HG02938 (cell line): ENCODE measurements at regions not wholly inside any gene's neighbourhood (a gene's known extent, or its start where the extent isn't known, plus 50 kb on each side); places are given as distances from the start of the nearest gene placed in this dataset.

ENCODE experiments used
- ATAC-seq: cut with Tn5 transposase; IDR thresholded peaks from one replicate; pipeline ENCODE4 v1.9.1; 2021; ENCODE audit warnings: mild to moderate bottlenecking, moderate library complexity; ENCODE audit not compliant: unreplicated experiment

- ATAC-seq = no peak
Observed at GRCh38 chr10:120982507-120982906, 131.3 kb downstream of the WDR11 start.

DNA sequence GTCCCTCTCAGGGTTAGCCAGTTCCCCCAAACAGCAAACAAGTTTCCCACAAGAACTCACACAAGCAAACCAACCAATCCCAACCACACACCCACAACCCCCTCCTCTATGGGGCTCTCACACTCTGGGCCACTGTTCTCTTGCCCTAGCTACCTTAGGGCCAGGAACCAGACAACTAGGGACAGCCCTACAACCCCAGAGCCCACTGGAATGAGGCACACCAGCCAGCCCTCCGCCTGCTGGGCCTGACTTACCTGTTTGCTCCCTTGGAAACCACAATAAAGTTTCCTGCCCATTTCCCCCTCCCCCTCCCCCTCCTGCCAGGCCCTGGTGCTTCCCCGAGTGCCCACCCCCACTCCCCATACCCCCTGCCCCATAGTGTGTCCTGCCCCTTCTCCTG, 132.6 kb downstream of the WDR11 start:
- no peak for ATAC-seq

GRCh38 chr10:120984221-120984620, 133.1 kb downstream of the WDR11 start:
- ATAC-seq = no peak

DNA sequence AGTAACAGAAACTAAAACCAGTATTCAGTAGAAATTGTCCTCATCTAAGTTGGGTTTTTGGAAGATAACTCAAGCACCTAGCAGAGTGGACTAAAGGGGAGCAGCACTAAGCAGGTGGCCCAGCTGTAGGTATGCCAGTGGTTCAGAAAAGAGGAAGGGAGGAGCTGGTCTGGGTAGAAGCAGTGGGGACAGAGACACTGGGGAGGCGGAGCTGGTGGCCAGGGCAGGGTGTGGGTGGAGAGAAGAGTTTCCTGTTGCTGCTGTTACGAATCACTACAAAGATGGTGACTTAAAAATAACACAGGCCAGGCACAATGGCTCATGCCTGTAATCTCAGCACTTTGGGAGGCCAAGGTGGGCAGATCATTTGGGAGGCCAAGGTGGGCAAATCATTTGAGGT, 136.2 kb downstream of the WDR11 start:
- no peak for ATAC-seq

- no peak for ATAC-seq
Observed at GRCh38 chr10:120988751-120989150, 137.6 kb downstream of the WDR11 start.

GRCh38 chr10:120989279-120989678, 138.1 kb downstream of the WDR11 start:
- ATAC-seq = no peak

DNA sequence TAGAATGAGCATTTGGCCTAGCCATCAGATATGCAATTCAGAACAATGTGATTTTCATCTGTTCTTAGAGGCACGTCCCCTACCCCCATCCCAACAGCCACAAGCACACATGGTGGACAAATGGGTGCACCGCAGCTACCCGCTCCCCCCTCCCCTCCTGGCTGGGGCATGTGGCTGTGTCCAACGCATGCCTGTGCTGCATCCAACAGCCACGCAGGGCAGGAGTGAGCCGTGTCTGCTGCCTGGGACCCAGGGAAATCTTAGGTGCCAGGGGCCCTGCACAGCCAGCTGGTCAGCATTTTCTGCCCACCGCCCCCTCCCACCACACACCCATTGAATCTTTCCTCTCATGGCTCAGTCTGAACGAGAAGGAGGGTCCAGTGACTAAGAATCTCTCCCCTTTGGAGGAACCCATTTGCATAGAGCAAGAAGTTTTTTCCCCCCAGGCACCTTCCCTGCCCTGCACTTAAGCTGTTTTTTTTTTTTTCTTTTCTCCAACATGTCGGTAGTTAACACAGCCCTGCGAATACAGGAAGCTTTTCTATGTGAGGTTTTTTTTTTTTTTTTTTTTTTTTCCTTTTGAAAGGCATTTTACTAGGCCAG, 138.9 kb downstream of the WDR11 start:
- no peak for ATAC-seq

- no peak for ATAC-seq
Observed at GRCh38 chr10:120990831-120991230, 139.7 kb downstream of the WDR11 start.

DNA sequence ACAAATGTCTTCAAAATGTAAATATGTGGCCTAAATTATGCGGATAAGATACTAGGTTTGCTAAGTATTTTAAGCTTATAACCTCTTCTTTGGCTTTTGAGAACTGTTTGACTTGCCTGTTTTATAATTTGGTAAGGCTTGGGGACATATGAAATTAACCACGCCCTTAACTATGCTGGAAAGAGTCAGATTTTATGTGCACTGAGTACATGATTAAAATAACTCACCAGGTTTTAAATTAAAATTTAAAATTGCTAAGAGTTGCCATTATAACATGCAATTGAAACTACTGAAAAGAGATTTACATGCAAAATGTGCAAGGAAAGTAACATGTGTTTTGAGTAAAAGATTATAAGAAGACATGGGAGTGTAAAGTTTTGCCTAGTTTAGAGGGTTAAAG, 141.9 kb downstream of the WDR11 start:
- ATAC-seq = no peak

DNA sequence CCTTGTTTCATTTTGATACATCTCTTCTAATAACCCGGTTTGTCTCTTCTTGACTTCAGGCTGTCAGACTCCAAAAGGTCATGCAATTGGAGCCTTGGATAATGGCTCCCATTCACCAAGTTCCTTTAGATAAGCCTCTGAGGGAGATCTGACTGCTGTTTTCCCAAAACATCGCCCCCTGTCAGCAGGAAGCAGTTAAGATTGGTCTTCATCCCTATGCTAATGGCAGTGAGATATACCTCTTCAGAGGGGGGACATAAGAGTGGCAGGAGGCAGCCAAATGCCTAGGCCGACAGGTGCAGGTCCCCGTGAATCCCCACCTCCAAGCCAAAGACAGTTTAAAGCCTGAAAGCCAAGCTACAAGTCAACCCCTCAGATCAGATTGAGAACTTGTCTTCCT, 144.6 kb downstream of the WDR11 start:
- no peak for ATAC-seq

- no peak for ATAC-seq
Observed at GRCh38 chr10:120996456-120997034, 145.4 kb downstream of the WDR11 start.

GRCh38 chr10:120997313-120997712, 146.2 kb downstream of the WDR11 start:
- ATAC-seq = no peak

DNA sequence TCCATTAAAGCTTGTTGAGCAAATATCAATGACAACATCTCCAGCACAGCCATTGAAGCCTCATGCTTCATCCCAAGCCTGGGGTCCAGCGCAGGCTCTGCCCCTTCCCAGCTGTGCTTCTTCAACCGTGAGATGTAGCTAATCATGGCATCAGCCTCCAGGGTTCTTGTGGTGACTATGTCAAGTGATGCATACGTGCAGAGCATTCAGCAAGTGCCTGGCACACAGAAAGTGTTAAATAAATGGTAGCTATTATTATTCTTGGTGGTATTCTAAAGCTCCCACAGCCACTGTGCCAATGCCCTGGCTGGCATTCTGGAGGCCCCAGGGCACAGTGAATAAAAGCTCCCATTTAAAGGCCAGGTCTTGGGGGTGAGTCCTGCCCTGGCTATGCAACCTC, 146.6 kb downstream of the WDR11 start:
- no peak for ATAC-seq

DNA sequence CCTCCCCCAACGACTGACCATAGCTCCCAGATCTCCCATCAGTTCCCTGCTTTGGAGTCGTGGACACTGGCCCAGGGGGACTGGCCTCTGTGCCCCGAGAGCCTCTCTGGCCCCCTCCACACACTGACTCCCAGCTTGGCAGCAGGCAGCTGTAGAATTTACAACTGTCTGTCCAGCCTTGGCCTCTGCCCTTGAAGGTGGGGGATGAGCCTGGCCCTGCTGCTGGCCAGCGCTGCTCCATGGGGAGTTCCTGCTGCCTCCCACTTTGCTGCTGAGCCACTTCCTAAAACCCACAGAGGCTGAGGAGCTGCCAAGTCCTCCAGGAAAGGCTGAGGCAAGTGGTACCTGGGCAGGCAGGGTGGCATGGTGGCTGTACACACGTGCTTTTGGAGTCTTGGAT, 147.1 kb downstream of the WDR11 start:
- ATAC-seq = no peak

- ATAC-seq = no peak
Observed at GRCh38 chr10:120998782-120999285, 147.7 kb downstream of the WDR11 start.

DNA sequence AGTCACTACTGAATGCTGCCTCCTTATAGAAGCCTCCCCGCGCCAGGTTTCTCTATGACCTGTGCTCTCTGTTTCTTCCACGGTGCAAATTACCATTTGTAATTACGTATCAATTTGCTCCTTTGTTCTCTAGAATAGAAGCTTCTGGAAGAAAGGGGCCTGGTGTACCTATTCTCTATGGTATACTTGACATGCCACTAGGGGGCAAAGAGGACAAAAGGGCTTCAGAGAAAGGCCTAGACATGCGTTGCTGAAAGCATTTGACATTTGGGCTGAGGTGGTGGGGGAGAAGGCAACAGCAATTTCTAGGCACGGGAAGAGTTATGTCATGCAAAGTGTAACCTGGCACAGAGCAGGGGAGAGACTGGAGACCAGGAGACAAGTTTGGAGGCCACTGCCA, 148.7 kb downstream of the WDR11 start:
- no peak for ATAC-seq

DNA sequence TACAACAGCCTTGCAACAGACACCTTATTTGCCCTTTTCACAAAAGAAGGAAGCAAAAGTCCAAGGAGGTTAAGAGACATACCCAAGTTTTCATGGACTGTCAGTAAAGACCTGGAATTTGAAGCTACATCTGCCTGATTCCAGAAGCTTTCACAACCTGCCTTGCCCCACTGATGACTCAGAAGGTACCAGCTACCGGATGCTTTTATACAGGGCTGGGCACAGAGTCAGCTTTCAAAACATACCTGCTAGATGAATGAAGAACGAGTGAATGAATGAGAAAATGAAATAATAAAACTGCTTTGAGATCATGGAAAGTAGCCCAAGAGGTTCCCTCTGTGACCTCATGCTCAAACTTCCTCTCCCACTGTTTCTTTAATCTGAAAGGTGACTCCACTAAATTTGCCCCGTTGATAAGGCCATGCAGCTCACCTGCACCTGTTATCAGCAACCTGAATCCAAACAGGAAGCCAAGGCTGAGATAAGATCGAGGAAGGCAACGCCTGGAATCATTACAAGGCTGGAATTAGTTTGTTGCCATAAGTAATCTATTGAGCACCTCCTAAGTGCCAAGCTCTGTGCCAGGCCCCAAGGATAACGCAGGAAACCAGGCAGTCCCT, 151.5 kb downstream of the WDR11 start:
- no peak for ATAC-seq

DNA sequence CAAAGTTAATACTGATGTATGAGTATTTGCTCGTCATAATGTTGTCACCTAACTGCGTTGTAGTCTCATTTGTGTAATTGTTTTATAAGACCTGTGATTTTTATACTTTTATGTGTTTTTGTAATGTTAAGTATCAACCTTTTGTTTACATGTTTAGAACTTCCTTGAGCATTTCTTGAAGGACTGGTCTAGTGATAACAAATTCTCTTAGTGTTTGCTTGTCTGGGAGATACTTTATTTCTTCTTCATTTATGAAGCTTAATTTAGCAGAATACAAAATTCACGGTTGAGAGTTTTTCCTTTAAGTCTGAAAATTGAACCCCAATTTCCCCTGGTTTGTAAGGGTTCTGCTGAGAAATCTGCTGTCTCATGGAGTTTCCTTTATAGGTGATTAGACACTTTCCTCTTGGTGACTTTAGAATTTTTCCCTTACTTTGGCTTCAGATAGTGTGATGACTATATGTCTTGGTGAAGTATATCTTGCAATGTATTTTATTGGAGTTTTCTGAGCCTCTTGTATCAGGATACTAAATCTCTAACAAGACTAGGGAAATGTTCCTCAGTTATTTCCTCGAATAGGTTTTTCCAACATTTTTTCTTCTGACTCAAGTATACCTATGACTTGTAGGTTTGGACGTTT, 154.9 kb downstream of the WDR11 start:
- ATAC-seq = no peak

- no peak for ATAC-seq
Observed at GRCh38 chr10:121007264-121007663, 156.1 kb downstream of the WDR11 start.

GRCh38 chr10:121015916-121016315, 164.8 kb downstream of the WDR11 start:
- no peak for ATAC-seq

- ATAC-seq = no peak
Observed at GRCh38 chr10:121024905-121025584, 173.9 kb downstream of the WDR11 start.
